GM10266 (cell line): ENCODE measurements at regions not wholly inside any gene's neighbourhood (a gene's known extent, or its start where the extent isn't known, plus 50 kb on each side); places are given as distances from the start of the nearest gene placed in this dataset.

Experiments used
- DNase-seq: peaks from one replicate; pipeline ENCODE4 v3.0.0; 2012; ENCODE audit errors: extremely low spot score
- CTCF ChIP-seq: IDR thresholded peaks from 2 replicates; pipeline ENCODE4 v1.5.1; 2012; ENCODE audit warnings: mild to moderate bottlenecking, low read depth; ENCODE audit not compliant: control insufficient read depth, insufficient read depth; ENCODE audit errors: missing control alignments

DNA sequence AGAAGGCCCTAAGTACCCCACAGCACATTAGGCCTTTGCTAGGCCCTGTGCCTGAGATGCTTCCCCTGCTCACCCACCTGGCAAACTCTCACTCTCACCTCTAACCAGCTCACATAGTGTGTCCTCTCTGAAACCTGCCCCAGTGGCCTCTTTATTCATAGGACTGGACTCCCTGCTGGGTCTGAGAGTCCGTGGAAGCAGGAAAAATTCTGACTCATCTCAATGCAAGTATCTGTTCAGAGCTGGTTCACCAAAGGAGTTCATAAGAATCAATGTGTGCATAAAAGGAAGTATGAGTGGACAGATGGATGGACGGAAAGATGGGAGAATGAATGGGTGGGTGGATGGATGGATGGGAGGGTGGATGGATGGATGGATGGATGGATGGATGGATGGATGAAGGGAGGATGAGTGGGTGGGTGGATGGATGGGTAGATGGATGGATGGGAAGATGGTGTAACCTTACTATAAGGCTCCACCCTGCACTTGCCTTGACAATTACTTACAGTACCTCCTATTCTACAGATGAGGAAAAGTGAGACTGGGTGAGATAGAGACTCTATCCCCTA lies 111.2 kb upstream of the ZMIZ1 start:
- DNase-seq, result no peak
- TF ChIP-seq CTCF, result no peak

DNA sequence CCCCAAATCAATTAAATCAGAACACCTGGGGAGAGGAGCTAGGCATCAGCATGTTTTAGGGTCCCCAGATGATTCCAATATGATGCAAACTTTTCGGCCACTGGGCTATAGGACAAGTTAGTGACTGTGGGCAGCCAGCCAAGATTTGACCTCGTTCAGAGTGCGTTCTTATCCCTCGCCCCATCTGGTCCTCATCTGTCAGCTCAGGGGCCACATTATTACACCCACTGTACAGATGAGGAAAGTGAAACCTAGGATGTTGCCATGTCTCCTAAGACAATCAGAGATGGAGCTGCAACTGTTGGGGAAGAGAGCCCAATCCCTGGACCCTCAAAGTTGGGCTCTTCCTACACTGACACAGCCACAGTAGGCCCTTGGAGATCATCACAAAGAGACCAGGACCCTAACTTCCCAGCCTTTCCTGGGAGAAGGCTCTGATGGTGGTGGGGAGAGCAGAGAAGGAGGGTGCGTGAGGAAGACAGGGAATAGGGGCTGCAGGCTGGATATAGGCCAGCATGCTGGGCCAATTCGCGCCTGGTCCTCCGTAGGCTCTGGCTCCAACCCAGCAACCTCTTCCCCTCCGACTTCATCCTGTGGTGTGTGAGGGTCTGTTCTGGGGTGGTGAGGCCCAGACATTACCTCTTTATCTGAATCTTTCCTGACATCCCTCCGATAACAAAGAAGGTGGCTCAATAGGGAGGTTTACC lies 109.4 kb upstream of the ZMIZ1 start:
- no peak for DNase-seq
- no peak for TF ChIP-seq CTCF

GRCh38 chr10:78959924-78960285 lies 108.9 kb upstream of the ZMIZ1 start:
- TF ChIP-seq CTCF, result no peak
- no peak for DNase-seq

DNA sequence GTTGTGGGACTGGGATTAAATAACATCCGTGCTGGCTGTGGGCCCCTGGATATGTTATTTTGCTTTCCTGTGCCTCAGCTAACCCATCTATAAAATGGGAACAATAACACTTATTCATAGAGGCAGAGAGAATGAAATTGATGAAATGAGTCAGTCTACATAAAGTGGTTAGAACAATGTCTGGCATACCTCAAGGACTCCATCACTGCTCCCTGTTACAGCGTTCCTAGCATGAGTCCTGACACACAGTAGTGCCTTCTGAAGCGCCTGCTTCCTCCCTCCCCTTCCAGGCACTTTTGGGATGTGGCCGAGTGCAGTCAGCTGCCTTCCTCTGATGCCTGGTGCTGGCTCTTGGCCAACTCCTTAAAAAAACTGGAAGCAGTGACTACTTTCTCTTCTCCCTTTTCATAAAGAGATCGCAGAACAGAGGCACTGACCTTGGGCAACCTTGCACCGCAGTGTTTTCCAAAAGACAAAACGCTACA lies 108.4 kb upstream of the ZMIZ1 start:
- no peak for DNase-seq
- TF ChIP-seq CTCF, result no peak

DNA sequence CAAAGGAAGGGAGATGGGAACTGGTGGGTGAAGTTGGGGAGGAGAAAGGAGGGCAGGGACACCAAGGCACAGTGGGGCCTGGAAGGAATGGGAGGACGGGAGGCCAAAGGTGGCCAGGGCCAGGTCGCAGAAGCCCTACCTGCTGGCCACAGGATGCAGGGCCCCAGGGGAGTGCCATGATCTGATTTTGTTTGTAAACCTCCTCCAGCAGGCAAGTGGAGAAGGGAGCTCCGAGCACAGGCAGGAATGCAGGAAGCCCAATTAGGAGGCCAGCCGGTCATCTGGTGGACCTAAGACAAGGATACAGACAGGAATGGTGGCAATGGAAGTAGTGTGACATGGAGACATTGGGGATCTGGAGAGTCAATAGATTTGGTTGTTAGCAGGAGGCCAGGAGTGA lies 107.0 kb upstream of the ZMIZ1 start:
- no peak for TF ChIP-seq CTCF
- no peak for DNase-seq

- no peak for TF ChIP-seq CTCF
- DNase-seq, result no peak
Observed at GRCh38 chr10:78963074-78964034, 105.4 kb upstream of the ZMIZ1 start.
